K562 (cell line): ENCODE measurements at regions not wholly inside any gene's neighbourhood (a gene's known extent, or its start where the extent isn't known, plus 50 kb on each side); places are given as distances from the start of the nearest gene placed in this dataset.

Experiments used
- ADNP ChIP-seq: fragments of 200-800 bp; sonication (Bioruptor generic); IDR thresholded peaks from 2 replicates; pipeline ENCODE4 v1.6.1; 2016; ENCODE audit warnings: missing genetic modification characterization, missing compliant biosample characterization
- ARID3A ChIP-seq: IDR thresholded peaks from 2 replicates; pipeline ENCODE4 v1.6.1; 2012; ENCODE audit warnings: low read depth, low read length, improper control_type of control experiment, borderline replicate concordance
- CBX8 ChIP-seq: fragments of 200-600 bp; sonication (generic); IDR thresholded peaks from 2 replicates; pipeline ENCODE4 v1.6.1; 2012; ENCODE audit warnings: borderline replicate concordance, mixed run types, low read depth, mild to moderate bottlenecking, moderate library complexity, mixed read lengths, low read length, control low read depth, inconsistent platforms; ENCODE audit not compliant: poor library complexity, severe bottlenecking; ENCODE audit errors: extremely low read depth
- CHAMP1 ChIP-seq: fragments of 450-650 bp; IDR thresholded peaks from 2 replicates; pipeline ENCODE4 v1.6.1; 2016; ENCODE audit warnings: mild to moderate bottlenecking
- FOXK1 ChIP-seq: sonication (generic); formaldehyde crosslinking; IDR thresholded peaks from 2 replicates; pipeline ENCODE4 v1.8.0; 2022; ENCODE audit warnings: missing genetic modification reagents, mild to moderate bottlenecking, borderline replicate concordance
- FOXK2 ChIP-seq, 2 experiments: fragments of 450-650 bp; IDR thresholded peaks in 1 of 2; conservative IDR thresholded peaks in 1 of 2; 2 replicates each; pipeline ENCODE4 v1.6.1; 2016; ENCODE audit warnings: low read depth in 2 of 2, mild to moderate bottlenecking in 1 of 2
- HDAC6 ChIP-seq: IDR thresholded peaks from 2 replicates; pipeline ENCODE4 v1.6.1; 2012; ENCODE audit warnings: low read depth, mild to moderate bottlenecking, control low read depth, inconsistent platforms, low read length, moderate library complexity
- HNRNPUL1 ChIP-seq: fragments of 200-400 bp; formaldehyde crosslinking; IDR thresholded peaks from 2 replicates; pipeline ENCODE4 v1.6.1; 2017; ENCODE audit warnings: low read length
- ILK ChIP-seq: fragments of 450-650 bp; IDR thresholded peaks from 2 replicates; pipeline ENCODE4 v1.6.1; 2016; ENCODE audit warnings: missing genetic modification characterization, low read depth, mild to moderate bottlenecking, missing compliant biosample characterization, moderate library complexity, borderline replicate concordance
- MED1 ChIP-seq: sonication (generic); formaldehyde crosslinking; IDR thresholded peaks from 2 replicates; pipeline ENCODE4 v1.8.1; 2023; ENCODE audit warnings: missing genetic modification reagents, borderline replicate concordance
- POLR2B ChIP-seq: fragments of 450-650 bp; IDR thresholded peaks from 2 replicates; pipeline ENCODE4 v1.6.1; 2018; ENCODE audit warnings: low read depth; ENCODE audit not compliant: partially characterized antibody
- SREBF2 ChIP-seq: sonication (generic); formaldehyde crosslinking; IDR thresholded peaks from 2 replicates; pipeline ENCODE4 v1.4.0; 2020; ENCODE audit warnings: mild to moderate bottlenecking, missing genetic modification reagents
- SRF ChIP-seq, 2 experiments: fragments of 250-450, 450-650 bp in 1 of 2; sonication (Bioruptor Pico) in 1 of 2; sonication (generic) in 1 of 2; formaldehyde crosslinking; IDR thresholded peaks; 2 replicates each; pipeline versions ENCODE4 v1.5.0 to v1.5.1; 2020 to 2022; ENCODE audit warnings: mild to moderate bottlenecking in 1 of 2, missing genetic modification reagents in 1 of 2
- STAG1 ChIP-seq: sonication (generic); formaldehyde crosslinking; IDR thresholded peaks from 2 replicates; pipeline ENCODE4 v1.5.0; 2020; ENCODE audit warnings: missing genetic modification reagents, borderline replicate concordance
- TAF9B ChIP-seq: fragments of 450-650 bp; IDR thresholded peaks from 2 replicates; pipeline ENCODE4 v1.6.1; 2018; ENCODE audit warnings: mild to moderate bottlenecking; ENCODE audit not compliant: partially characterized antibody
- THRAP3 ChIP-seq: fragments of 450-650 bp; IDR thresholded peaks from 2 replicates; pipeline ENCODE4 v1.6.1; 2016; ENCODE audit warnings: mild to moderate bottlenecking, inconsistent platforms, borderline replicate concordance
- ZNF217 ChIP-seq: sonication (generic); formaldehyde crosslinking; IDR thresholded peaks from 2 replicates; pipeline ENCODE4 v1.8.0; 2022; ENCODE audit warnings: mild to moderate bottlenecking, missing genetic modification reagents
- ZNF253 ChIP-seq: fragments of 250-450 bp; sonication (Bioruptor Pico); conservative IDR thresholded peaks from 2 replicates; pipeline ENCODE4 v1.6.1; 2021; ENCODE audit warnings: mild to moderate bottlenecking

- TF ChIP-seq CBX8 (no peak), FOXK1 (CRISPR knock-in tag) (no peak), HNRNPUL1 (no peak), ILK (tag) (no peak), ADNP (tag) (no peak), ZNF217 (no peak), SREBF2 (CRISPR knock-in tag) (no peak), ZNF253 (no peak), MED1 (CRISPR knock-in tag) (no peak), ARID3A (peak; percentile 78), HDAC6 (no peak), POLR2B (no peak), SRF (CRISPR knock-in tag; IDR thresholded peaks at IDR 0.05) (no peak), CHAMP1 (no peak), TAF9B (no peak), FOXK2 (conservative IDR thresholded peaks at IDR 0.05 in 1 of 2, IDR thresholded peaks at IDR 0.05 in 1 of 2; ENCODE audit: low read depth in 2 of 2) (no peak), THRAP3 (no peak), STAG1 (no peak)
Measured at GRCh38 chr2:39523308-39524044, 86.4 kb upstream of the MAP4K3 start (continued).
